OCI-LY7 (cell line): ENCODE measurements at regions not wholly inside any gene's neighbourhood (a gene's known extent, or its start where the extent isn't known, plus 50 kb on each side); places are given as distances from the start of the nearest gene placed in this dataset.

Experiments
- BruUV-seq: library from RNA; stranded (reverse); fragments of 400-500 nt; replicated peaks from 2 replicates; lab custom pipeline; 2021; lab: Mats Ljungman, UMichigan
- CTCF ChIA-PET: fragments of 300-600 bp; sonication (Branson Sonifier 250); formaldehyde crosslinking; loops from one replicate; lab custom pipeline; 2022; ENCODE audit warnings: antibody characterized with exemption; ENCODE audit not compliant: unreplicated experiment; lab: Charles Lee
- POLR2A ChIA-PET: fragments of 300-600 bp; sonication (Branson Sonifier 250); formaldehyde crosslinking; loops from one replicate; lab custom pipeline; 2022; ENCODE audit warnings: antibody characterized with exemption; lab: Charles Lee
- DNase-seq: peaks from one replicate; pipeline ENCODE4 v3.0.0-alpha.2; 2015; ENCODE audit warnings: low spot score
- H2AFZ ChIP-seq: fragments of 200-600 bp; sonication (generic), shearing (Covaris generic); 2 replicates; pipeline ENCODE4 v1.6.1; 2014; ENCODE audit warnings: mild to moderate bottlenecking, antibody characterized with exemption, low read length, moderate library complexity
- H3K27ac ChIP-seq: fragments of 200-600 bp; sonication (generic); 2 replicates; pipeline ENCODE4 v1.5.1; 2014; ENCODE audit warnings: mixed run types, low read depth, mild to moderate bottlenecking, moderate library complexity, low read length, inconsistent platforms; ENCODE audit not compliant: poor library complexity, severe bottlenecking
- H3K36me3 ChIP-seq: fragments of 200-600 bp; sonication (generic); 2 replicates; pipeline ENCODE4 v1.6.1; 2014; ENCODE audit warnings: mild to moderate bottlenecking, antibody characterized with exemption, low read length, moderate library complexity, mixed read lengths; ENCODE audit not compliant: insufficient read depth
- H3K4me1 ChIP-seq: fragments of 200-600 bp; sonication (generic); 2 replicates; pipeline ENCODE4 v1.5.1; 2014; ENCODE audit warnings: mild to moderate bottlenecking, low read length; ENCODE audit not compliant: insufficient read depth, poor library complexity, severe bottlenecking
- H3K4me2 ChIP-seq: fragments of 200-600 bp; sonication (generic); 2 replicates; pipeline ENCODE4 v1.6.1; 2014; ENCODE audit warnings: mild to moderate bottlenecking, low read length
- H3K4me3 ChIP-seq: fragments of 200-600 bp; sonication (generic); 2 replicates; pipeline ENCODE4 v1.5.1; 2014; ENCODE audit warnings: mild to moderate bottlenecking, low read depth, low read length; ENCODE audit not compliant: poor library complexity, severe bottlenecking
- H3K79me2 ChIP-seq: fragments of 200-600 bp; sonication (generic); 2 replicates; pipeline ENCODE4 v1.6.1; 2016; ENCODE audit warnings: low read depth, mild to moderate bottlenecking, low read length, moderate library complexity, mixed read lengths; ENCODE audit not compliant: insufficient read depth
- H3K9me2 ChIP-seq: fragments of 200-600 bp; sonication (generic); 2 replicates; pipeline ENCODE4 v1.6.1; 2016; ENCODE audit warnings: mild to moderate bottlenecking, low read length, mixed read lengths; ENCODE audit not compliant: insufficient read depth
- H3K9me3 ChIP-seq: fragments of 200-600 bp; sonication (generic); 2 replicates; pipeline ENCODE4 v1.6.1; 2014; ENCODE audit warnings: mild to moderate bottlenecking, mixed run types, low read length, mixed read lengths
- H4K20me1 ChIP-seq: fragments of 200-600 bp; sonication (generic); 2 replicates; pipeline ENCODE4 v1.6.1; 2014; ENCODE audit warnings: mild to moderate bottlenecking, antibody characterized with exemption, low read length, moderate library complexity, mixed read lengths; ENCODE audit not compliant: insufficient read depth
- CTCF ChIP-seq: fragments of 200-600 bp; sonication (generic); conservative IDR thresholded peaks from 2 replicates; pipeline ENCODE4 v1.5.1; 2014; ENCODE audit warnings: mild to moderate bottlenecking, antibody characterized with exemption, low read length, moderate library complexity, mixed read lengths
- EZH2phosphoT487 ChIP-seq: fragments of 200-600 bp; sonication (generic); IDR thresholded peaks from 2 replicates; pipeline ENCODE4 v1.6.1; 2018; ENCODE audit warnings: low read depth, borderline replicate concordance, mild to moderate bottlenecking, mixed run types, antibody characterized with exemption, low read length, moderate library complexity, mixed read lengths
- intact Hi-C: fragments of 100-400 bp; cut with micrococcal nuclease; formaldehyde crosslinking; loops from one replicate; pipeline ENCODE4 v1.10.0; 2022; ENCODE audit not compliant: unreplicated experiment

- intact Hi-C loops: no loop called here
- no peak overlapping the region for H3K27ac ChIP-seq
- H2AFZ ChIP-seq: no peak overlapping the region
- no peaks in the 10 kb centered on the region for H3K79me2 ChIP-seq
- ChIA-PET CTCF (no interaction called here), POLR2A (no interaction called here)
- no peak for DNase-seq
- no peak overlapping the region for H3K4me2 ChIP-seq
- no peaks in the 10 kb centered on the region for H3K9me2 ChIP-seq
- BruUV-seq: no TSS peak
- H3K4me1 ChIP-seq: no peaks in the 10 kb centered on the region
- H3K36me3 ChIP-seq: no peaks in the 10 kb centered on the region
- TF ChIP-seq EZH2phosphoT487 (no peak), CTCF (no peak)
- no peak overlapping the region for H3K4me3 ChIP-seq
- H4K20me1 ChIP-seq: no peaks in the 10 kb centered on the region
- no peaks in the 10 kb centered on the region for H3K9me3 ChIP-seq
Observed at GRCh38 chr1:90435351-90435750, 281.8 kb downstream of the BARHL2 start.

GRCh38 chr1:90434460-90434859 is 282.6 kb downstream of the BARHL2 start:
- POLR2A ChIA-PET: no interaction called here
- TF ChIP-seq CTCF (peak; percentile 51), EZH2phosphoT487 (no peak)
- Histone ChIP-seq H4K20me1 (no peaks in the 10 kb centered on the region), H3K4me1 (no peaks in the 10 kb centered on the region), H3K36me3 (no peaks in the 10 kb centered on the region), H3K79me2 (no peaks in the 10 kb centered on the region), H3K27ac (no peak overlapping the region), H3K9me3 (no peaks in the 10 kb centered on the region), H2AFZ (no peak overlapping the region), H3K9me2 (no peaks in the 10 kb centered on the region), H3K4me3 (no peak overlapping the region), H3K4me2 (no peak overlapping the region)
- peak; percentile 6 for DNase-seq
- CTCF ChIA-PET: no interaction called here
- no TSS peak for BruUV-seq
- intact Hi-C loops: no loop called here

GRCh38 chr1:90417126-90417525 is 300.0 kb downstream of the BARHL2 start:
- no peak for DNase-seq
- ChIA-PET POLR2A (interaction anchor here (0.7 kb wide), 1 partner anchor 37 kb away, joined by 3 read pairs; no protein-coding TSS in a partner anchor), CTCF (no interaction called here)
- no peak for TF ChIP-seq CTCF
- Histone ChIP-seq H4K20me1 (no peaks in the 10 kb centered on the region), H3K4me3 (no peak overlapping the region), H3K4me1 (no peaks in the 10 kb centered on the region), H3K9me2 (no peaks in the 10 kb centered on the region), H2AFZ (no peak overlapping the region), H3K9me3 (no peaks in the 10 kb centered on the region), H3K27ac (no peak overlapping the region), H3K4me2 (no peak overlapping the region), H3K79me2 (no peaks in the 10 kb centered on the region), H3K36me3 (no peaks in the 10 kb centered on the region)
- intact Hi-C loops: no loop called here
- no TSS peak for BruUV-seq
